ENCODE measurements at regions not wholly inside any gene's neighbourhood (a gene's known extent, or its start where the extent isn't known, plus 50 kb on each side); places are given as distances from the start of the nearest gene placed in this dataset.

DNA sequence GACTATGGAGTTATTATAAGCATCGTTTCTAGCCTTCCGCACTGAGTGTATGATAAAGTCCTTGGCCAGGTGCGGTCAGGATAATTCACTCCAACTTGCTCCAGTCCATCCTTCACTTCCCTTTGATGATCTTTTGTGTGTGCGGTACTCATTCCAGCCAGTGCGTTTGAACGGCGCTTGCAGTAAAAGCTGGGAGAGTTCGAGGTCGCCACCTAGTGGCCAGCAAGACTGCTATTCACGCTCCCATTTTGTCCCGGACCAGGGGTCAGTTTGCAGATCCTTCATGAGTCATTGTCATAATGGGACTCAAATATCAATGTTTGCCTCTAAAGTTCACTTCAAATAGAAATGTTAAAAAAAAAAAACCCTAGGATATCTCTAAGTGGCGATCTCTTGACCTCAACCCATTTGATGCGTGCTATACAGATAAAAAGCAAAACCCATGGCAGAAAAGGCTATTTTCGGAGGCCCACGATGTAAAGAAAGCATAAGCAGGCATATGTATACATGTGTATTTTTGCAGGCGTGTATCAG is 417.1 kb downstream of the TMEM114 start:
- Histone ChIP-seq H3K36me3 (ENCODE audit: control insufficient read depth, insufficient read depth, low read length) (no peaks in the 10 kb centered on the region), H3K27me3 (ENCODE audit: control insufficient read depth, insufficient read depth, low read length) (no peaks in the 10 kb centered on the region), H3K4me3 (ENCODE audit: low read depth, low read length) (no peak overlapping the region), H3K27ac (ENCODE audit: low read depth, low read length) (no peak overlapping the region), H3K9me3 (ENCODE audit: control insufficient read depth, insufficient read depth, low read depth, low read length) (no peaks in the 10 kb centered on the region), H3K4me1 (ENCODE audit: control insufficient read depth, insufficient read depth, low read length) (peaks cover 4% of the 10 kb centered on the region), H3K9ac (ENCODE audit: low read length) (no peak overlapping the region)

DNA sequence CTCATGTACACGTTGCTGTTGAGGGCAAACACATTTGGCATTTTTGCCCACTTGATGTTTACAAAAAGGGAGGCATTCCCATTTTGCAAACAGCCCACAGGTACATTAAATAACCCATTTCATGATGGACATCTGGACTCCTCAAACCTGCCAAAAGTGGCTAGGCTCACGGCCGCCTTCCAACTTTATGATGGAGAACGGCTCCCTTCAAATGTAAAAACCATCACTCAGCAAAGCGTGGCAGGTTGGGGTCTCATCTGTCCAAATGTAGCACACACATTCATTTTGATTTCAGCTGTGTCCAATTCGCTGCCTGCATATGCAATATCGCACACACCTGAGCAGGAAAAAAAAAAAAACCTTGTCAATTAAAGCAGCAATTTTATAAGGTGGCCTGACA is 417.8 kb downstream of the TMEM114 start:
- H3K4me3 ChIP-seq (ENCODE audit: low read depth, low read length): no peak overlapping the region
- H3K36me3 ChIP-seq (ENCODE audit: control insufficient read depth, insufficient read depth, low read length): no peaks in the 10 kb centered on the region
- H3K9ac ChIP-seq (ENCODE audit: low read length): no peak overlapping the region
- no peak overlapping the region for H3K27ac ChIP-seq (ENCODE audit: low read depth, low read length)
- no peaks in the 10 kb centered on the region for H3K27me3 ChIP-seq (ENCODE audit: control insufficient read depth, insufficient read depth, low read length)
- H3K4me1 ChIP-seq (ENCODE audit: control insufficient read depth, insufficient read depth, low read length): no peaks in the 10 kb centered on the region
- no peaks in the 10 kb centered on the region for H3K9me3 ChIP-seq (ENCODE audit: control insufficient read depth, insufficient read depth, low read depth, low read length)

DNA sequence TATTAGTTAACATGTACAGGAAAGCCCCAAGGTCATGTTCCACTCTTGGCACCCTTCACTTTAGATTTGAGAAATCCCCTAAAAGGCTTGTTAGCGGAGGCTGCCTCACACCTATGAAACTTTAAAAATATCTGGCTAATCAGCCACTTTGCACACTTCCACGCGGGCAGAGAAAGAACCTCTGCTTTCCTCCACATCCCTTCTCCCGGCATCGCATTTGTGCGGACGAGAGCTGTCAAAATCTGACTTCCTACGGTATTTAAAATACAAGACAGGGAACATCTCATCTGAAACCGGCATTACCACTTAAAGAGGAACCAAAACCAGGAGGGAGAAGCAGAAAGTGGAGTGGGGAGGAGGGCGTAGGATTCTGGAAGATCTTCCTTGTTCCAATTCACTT is 422.3 kb downstream of the TMEM114 start:
- Histone ChIP-seq H3K4me1 (ENCODE audit: control insufficient read depth, insufficient read depth, low read length) (no peaks in the 10 kb centered on the region), H3K4me3 (ENCODE audit: low read depth, low read length) (no peak overlapping the region), H3K27me3 (ENCODE audit: control insufficient read depth, insufficient read depth, low read length) (no peaks in the 10 kb centered on the region), H3K9ac (ENCODE audit: low read length) (no peak overlapping the region), H3K36me3 (ENCODE audit: control insufficient read depth, insufficient read depth, low read length) (no peaks in the 10 kb centered on the region), H3K27ac (ENCODE audit: low read depth, low read length) (no peak overlapping the region), H3K9me3 (ENCODE audit: control insufficient read depth, insufficient read depth, low read depth, low read length) (no peaks in the 10 kb centered on the region)

- Histone ChIP-seq H3K9me3 (ENCODE audit: control insufficient read depth, insufficient read depth, low read depth, low read length) (no peaks in the 10 kb centered on the region), H3K4me3 (ENCODE audit: low read depth, low read length) (no peak overlapping the region), H3K4me1 (ENCODE audit: control insufficient read depth, insufficient read depth, low read length) (no peaks in the 10 kb centered on the region), H3K36me3 (ENCODE audit: control insufficient read depth, insufficient read depth, low read length) (no peaks in the 10 kb centered on the region), H3K9ac (ENCODE audit: low read length) (no peak overlapping the region), H3K27ac (ENCODE audit: low read depth, low read length) (no peak overlapping the region), H3K27me3 (ENCODE audit: control insufficient read depth, insufficient read depth, low read length) (no peaks in the 10 kb centered on the region)
These were observed 422.9 kb downstream of the TMEM114 start for GRCh38 chr16:8167436-8167835.

DNA sequence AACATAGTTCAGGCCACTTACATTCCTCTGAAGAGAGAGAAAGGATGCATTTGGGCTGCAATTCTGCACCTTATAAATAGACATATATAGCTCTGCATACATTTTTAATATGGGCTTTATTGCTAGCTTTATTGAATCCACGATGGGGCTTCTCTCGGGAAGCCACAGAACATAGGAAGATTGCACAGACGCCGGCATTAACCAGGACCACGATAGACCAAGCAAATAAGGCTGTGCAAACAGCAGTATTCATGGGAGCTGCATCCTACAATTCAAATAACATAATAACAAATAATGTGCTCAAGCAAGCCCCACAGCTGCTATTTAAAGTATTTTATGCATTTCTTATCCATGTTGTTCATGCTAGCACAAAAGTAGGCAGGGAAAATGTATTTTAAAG is 432.3 kb downstream of the TMEM114 start:
- H3K27me3 ChIP-seq (ENCODE audit: control insufficient read depth, insufficient read depth, low read length): no peaks in the 10 kb centered on the region
- H3K4me1 ChIP-seq (ENCODE audit: control insufficient read depth, insufficient read depth, low read length): no peaks in the 10 kb centered on the region
- H3K27ac ChIP-seq (ENCODE audit: low read depth, low read length): no peak overlapping the region
- no peak overlapping the region for H3K4me3 ChIP-seq (ENCODE audit: low read depth, low read length)
- H3K9me3 ChIP-seq (ENCODE audit: control insufficient read depth, insufficient read depth, low read depth, low read length): peaks cover 8% of the 10 kb centered on the region; the same call in 1 of the 2 replicates
- no peak overlapping the region for H3K9ac ChIP-seq (ENCODE audit: low read length)
- H3K36me3 ChIP-seq (ENCODE audit: control insufficient read depth, insufficient read depth, low read length): no peaks in the 10 kb centered on the region

GRCh38 chr16:8155275-8155674 is 435.0 kb downstream of the TMEM114 start:
- Histone ChIP-seq H3K4me1 (ENCODE audit: control insufficient read depth, insufficient read depth, low read length) (no peaks in the 10 kb centered on the region), H3K36me3 (ENCODE audit: control insufficient read depth, insufficient read depth, low read length) (no peaks in the 10 kb centered on the region), H3K4me3 (ENCODE audit: low read depth, low read length) (no peak overlapping the region), H3K27me3 (ENCODE audit: control insufficient read depth, insufficient read depth, low read length) (no peaks in the 10 kb centered on the region), H3K9ac (ENCODE audit: low read length) (no peak overlapping the region), H3K9me3 (ENCODE audit: control insufficient read depth, insufficient read depth, low read depth, low read length) (peaks cover 11% of the 10 kb centered on the region; the same call in 1 of the 2 replicates), H3K27ac (ENCODE audit: low read depth, low read length) (no peak overlapping the region)

DNA sequence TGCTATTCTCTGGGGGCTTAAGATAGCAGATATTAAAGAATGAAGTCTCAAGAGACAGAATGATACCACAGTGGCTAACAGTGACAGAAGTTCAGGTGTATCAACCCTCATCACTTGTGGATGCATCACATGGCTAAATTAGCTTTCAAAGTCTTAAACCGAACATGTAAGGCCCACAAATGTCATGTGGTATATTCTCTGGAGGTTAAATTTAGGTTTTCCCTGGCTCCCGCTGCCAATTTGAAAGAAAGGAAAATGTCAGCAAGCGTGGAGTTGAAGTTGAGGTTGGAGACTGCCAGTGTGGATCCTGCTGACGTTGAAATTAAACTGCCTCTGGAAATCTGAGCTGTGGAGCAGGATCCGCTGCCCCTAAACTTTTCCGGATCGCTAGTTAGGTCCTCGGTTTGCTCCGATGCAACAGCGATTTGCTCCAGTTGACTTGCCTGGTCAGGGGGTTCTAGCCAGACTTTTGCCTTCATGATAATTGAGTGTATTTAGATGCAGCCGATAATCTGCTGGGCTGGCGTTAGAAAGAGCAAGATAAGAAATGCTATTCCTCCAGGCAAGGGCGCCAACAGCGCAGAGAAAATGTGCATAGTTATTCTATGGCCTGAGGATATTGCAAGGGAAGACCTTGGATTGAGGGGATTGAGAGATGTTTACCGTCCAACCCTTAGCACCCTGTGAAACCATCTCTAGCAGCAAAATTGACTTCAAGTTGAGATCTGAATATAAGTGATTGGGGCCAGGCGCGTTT is 443.9 kb downstream of the TMEM114 start:
- H3K27me3 ChIP-seq (ENCODE audit: control insufficient read depth, insufficient read depth, low read length): no peaks in the 10 kb centered on the region
- H3K9ac ChIP-seq (ENCODE audit: low read length): no peak overlapping the region
- H3K4me3 ChIP-seq (ENCODE audit: low read depth, low read length): no peak overlapping the region
- no peaks in the 10 kb centered on the region for H3K4me1 ChIP-seq (ENCODE audit: control insufficient read depth, insufficient read depth, low read length)
- H3K27ac ChIP-seq (ENCODE audit: low read depth, low read length): no peak overlapping the region
- peaks cover under 1% of the 10 kb centered on the region; the same call in 1 of the 2 replicates for H3K9me3 ChIP-seq (ENCODE audit: control insufficient read depth, insufficient read depth, low read depth, low read length)
- no peaks in the 10 kb centered on the region for H3K36me3 ChIP-seq (ENCODE audit: control insufficient read depth, insufficient read depth, low read length)

DNA sequence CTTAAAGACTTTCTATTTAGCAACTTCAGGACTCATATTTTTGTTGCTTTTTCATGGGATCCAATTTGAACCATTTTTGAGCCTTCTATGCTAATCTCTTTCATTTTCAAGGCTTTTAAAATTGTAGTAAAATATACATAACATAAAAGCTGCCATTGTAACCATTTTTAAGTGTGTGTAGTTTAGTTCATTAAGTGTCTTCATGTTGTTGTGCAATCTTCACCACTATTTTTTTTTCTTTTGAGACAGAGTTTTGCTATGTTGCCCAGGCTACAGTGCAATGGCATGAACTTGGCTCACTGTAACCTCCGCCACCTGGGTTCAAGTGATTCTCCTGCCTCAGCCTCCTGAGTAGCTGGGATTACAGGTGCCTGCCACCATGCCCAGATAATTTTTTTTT is 451.6 kb downstream of the TMEM114 start:
- H3K4me3 ChIP-seq (ENCODE audit: low read depth, low read length): no peak overlapping the region
- no peaks in the 10 kb centered on the region for H3K36me3 ChIP-seq (ENCODE audit: control insufficient read depth, insufficient read depth, low read length)
- H3K4me1 ChIP-seq (ENCODE audit: control insufficient read depth, insufficient read depth, low read length): 0 out of 2 replicates have a peak, but pooled peaks cover 7% of the 10 kb centered on the region
- H3K27ac ChIP-seq (ENCODE audit: low read depth, low read length): no peak overlapping the region
- H3K9ac ChIP-seq (ENCODE audit: low read length): no peak overlapping the region
- H3K27me3 ChIP-seq (ENCODE audit: control insufficient read depth, insufficient read depth, low read length): no peaks in the 10 kb centered on the region
- H3K9me3 ChIP-seq (ENCODE audit: control insufficient read depth, insufficient read depth, low read depth, low read length): no peaks in the 10 kb centered on the region

DNA sequence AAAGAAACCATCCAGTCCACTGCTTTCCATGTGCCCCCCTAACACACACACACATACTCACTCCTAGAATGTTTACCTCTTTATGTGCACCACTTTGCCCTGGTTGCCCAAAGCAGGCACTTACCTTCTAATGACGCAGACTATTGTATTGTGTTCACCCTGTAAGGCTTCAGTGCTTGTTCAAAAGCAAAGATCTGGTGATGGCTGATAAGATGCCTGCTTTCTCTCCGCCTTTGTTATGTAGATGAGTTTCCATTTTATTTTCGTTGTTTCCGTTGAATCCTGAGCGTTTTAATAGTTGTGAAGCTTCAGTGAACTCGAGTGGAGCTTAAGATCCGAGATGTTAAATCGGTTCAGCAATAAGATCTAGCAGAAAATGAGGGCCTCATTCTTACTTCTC is 452.7 kb downstream of the TMEM114 start:
- Histone ChIP-seq H3K4me3 (ENCODE audit: low read depth, low read length) (no peak overlapping the region), H3K9me3 (ENCODE audit: control insufficient read depth, insufficient read depth, low read depth, low read length) (no peaks in the 10 kb centered on the region), H3K27me3 (ENCODE audit: control insufficient read depth, insufficient read depth, low read length) (no peaks in the 10 kb centered on the region), H3K27ac (ENCODE audit: low read depth, low read length) (no peak overlapping the region), H3K4me1 (ENCODE audit: control insufficient read depth, insufficient read depth, low read length) (0 out of 2 replicates have a peak, but pooled peaks cover 7% of the 10 kb centered on the region), H3K9ac (ENCODE audit: low read length) (no peak overlapping the region), H3K36me3 (ENCODE audit: control insufficient read depth, insufficient read depth, low read length) (no peaks in the 10 kb centered on the region)

GRCh38 chr16:8130197-8130596 is 460.1 kb downstream of the TMEM114 start:
- no peaks in the 10 kb centered on the region for H3K4me1 ChIP-seq (ENCODE audit: control insufficient read depth, insufficient read depth, low read length)
- H3K27ac ChIP-seq (ENCODE audit: low read depth, low read length): no peak overlapping the region
- H3K4me3 ChIP-seq (ENCODE audit: low read depth, low read length): no peak overlapping the region
- no peaks in the 10 kb centered on the region for H3K36me3 ChIP-seq (ENCODE audit: control insufficient read depth, insufficient read depth, low read length)
- peaks cover 9% of the 10 kb centered on the region for H3K9me3 ChIP-seq (ENCODE audit: control insufficient read depth, insufficient read depth, low read depth, low read length)
- H3K9ac ChIP-seq (ENCODE audit: low read length): no peak overlapping the region
- H3K27me3 ChIP-seq (ENCODE audit: control insufficient read depth, insufficient read depth, low read length): no peaks in the 10 kb centered on the region

DNA sequence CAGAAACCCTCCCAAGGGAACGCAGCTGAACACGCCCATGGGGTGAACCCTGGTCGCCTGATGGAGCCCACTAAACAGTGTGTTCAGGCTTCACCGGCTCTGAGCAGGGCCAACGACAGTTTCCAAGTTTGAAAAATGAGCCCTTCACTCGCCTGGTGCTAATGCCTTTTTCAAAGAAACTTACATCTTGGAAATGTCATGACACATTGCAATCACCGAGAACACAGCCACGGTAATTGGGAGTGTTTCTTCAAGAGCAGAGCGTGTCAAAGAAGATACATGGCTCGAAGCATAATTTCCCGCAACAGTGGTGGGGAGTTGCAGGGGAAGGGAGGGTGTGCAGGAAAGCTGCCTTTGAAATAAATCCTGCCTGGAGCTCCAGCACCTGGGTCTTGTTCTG is 463.2 kb downstream of the TMEM114 start:
- Histone ChIP-seq H3K9me3 (ENCODE audit: control insufficient read depth, insufficient read depth, low read depth, low read length) (peaks cover 9% of the 10 kb centered on the region), H3K9ac (ENCODE audit: low read length) (no peak overlapping the region), H3K27ac (ENCODE audit: low read depth, low read length) (no peak overlapping the region), H3K4me3 (ENCODE audit: low read depth, low read length) (no peak overlapping the region), H3K4me1 (ENCODE audit: control insufficient read depth, insufficient read depth, low read length) (no peaks in the 10 kb centered on the region), H3K36me3 (ENCODE audit: control insufficient read depth, insufficient read depth, low read length) (no peaks in the 10 kb centered on the region), H3K27me3 (ENCODE audit: control insufficient read depth, insufficient read depth, low read length) (no peaks in the 10 kb centered on the region)

All from HUES6 (cell line).